ENCODE measurements at regions not wholly inside any gene's neighbourhood (a gene's known extent, or its start where the extent isn't known, plus 50 kb on each side); places are given as distances from the start of the nearest gene placed in this dataset.

DNA sequence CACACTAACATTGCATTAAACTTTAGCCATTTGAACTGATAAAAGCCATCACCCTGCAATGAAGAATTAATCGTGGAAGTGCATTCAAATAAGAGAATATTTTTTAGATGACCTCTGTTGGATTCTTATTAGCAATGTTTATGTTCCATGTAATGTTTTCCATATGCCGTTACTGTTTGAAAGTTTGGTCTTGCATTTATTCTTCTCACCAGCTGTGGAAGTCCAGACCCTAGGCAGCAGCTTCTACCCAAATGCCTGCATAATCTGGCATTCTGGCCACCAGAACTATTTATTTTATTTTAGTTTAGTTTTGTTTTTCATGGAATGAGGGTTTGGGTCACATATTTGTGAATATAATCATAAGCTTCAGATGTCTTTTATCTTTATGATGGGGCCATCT is 140.4 kb downstream of the SAMD5 start:
- intact Hi-C loops (cut with micrococcal nuclease) (no loop called here), dilution Hi-C loops (cut with HindIII; ENCODE audit: low sequenced_read_pairs, unreplicated experiment) (no loop called here), in situ Hi-C loops (cut with MboI; ENCODE audit: low sequenced_read_pairs) (no loop called here)
- peaks cover 15% of the 10 kb centered on the region for H3K4me1 ChIP-seq (ENCODE audit: control insufficient read depth, insufficient read depth, low read length)
- H3K23ac ChIP-seq (ENCODE audit: low read depth, low read length): no peak overlapping the region
- peak overlapping the region; percentile 57; the same call in 1 of the 2 replicates for H3K27ac ChIP-seq (ENCODE audit: insufficient read depth, low read length)
- H2BK20ac ChIP-seq (ENCODE audit: low read depth, low read length): no peak overlapping the region
- POLR2A ChIA-PET (ENCODE audit: unreplicated experiment): no interaction called here
- H3K4ac ChIP-seq (ENCODE audit: low read depth, low read length): no peak overlapping the region
- H3K9me3 ChIP-seq (ENCODE audit: control insufficient read depth, insufficient read depth, low read length): no peaks in the 10 kb centered on the region
- H2BK15ac ChIP-seq (ENCODE audit: low read depth, low read length): no peak overlapping the region
- H2AK9ac ChIP-seq (replicated peaks; ENCODE audit: low read depth, low read length, poor library complexity): no peak overlapping the region
- H2AK5ac ChIP-seq (ENCODE audit: low read depth, low read length): no peak overlapping the region
- no peak overlapping the region for H4K5ac ChIP-seq (ENCODE audit: low read depth, low read length)
- H3K27me3 ChIP-seq (ENCODE audit: control insufficient read depth, insufficient read depth, low read length): no peaks in the 10 kb centered on the region
- DNase-seq (peak; percentile 81), ATAC-seq (ENCODE audit: low read depth) (peak; percentile 75)
- H3K14ac ChIP-seq (replicated peaks; ENCODE audit: low read depth, low read length): no peak overlapping the region
- H4K91ac ChIP-seq (ENCODE audit: insufficient read depth, low read depth, low read length): no peak overlapping the region
- H3K36me3 ChIP-seq (ENCODE audit: control insufficient read depth, insufficient read depth, low read length): no peaks in the 10 kb centered on the region
- 0 out of 2 replicates have a peak, but pooled peaks cover 3% of the 10 kb centered on the region for H3K9me1 ChIP-seq (ENCODE audit: insufficient read depth, low read length)
- H3K18ac ChIP-seq (ENCODE audit: low read depth, low read length): no peak overlapping the region
- no peaks in the 10 kb centered on the region for H3K79me1 ChIP-seq (ENCODE audit: low read depth in 1 of 2, low read length in 2 of 2)
- no peak overlapping the region for H2BK120ac ChIP-seq (ENCODE audit: low read depth, low read length)
- H4K8ac ChIP-seq (ENCODE audit: low read depth in 2 of 2, low read length in 2 of 2): no peak overlapping the region
- no peak overlapping the region for H3K56ac ChIP-seq (ENCODE audit: extremely low read depth, insufficient read depth, low read length)
- H2BK5ac ChIP-seq (ENCODE audit: low read depth, low read length, poor library complexity, severe bottlenecking): no peak overlapping the region
- TF ChIP-seq, protein P1, sequence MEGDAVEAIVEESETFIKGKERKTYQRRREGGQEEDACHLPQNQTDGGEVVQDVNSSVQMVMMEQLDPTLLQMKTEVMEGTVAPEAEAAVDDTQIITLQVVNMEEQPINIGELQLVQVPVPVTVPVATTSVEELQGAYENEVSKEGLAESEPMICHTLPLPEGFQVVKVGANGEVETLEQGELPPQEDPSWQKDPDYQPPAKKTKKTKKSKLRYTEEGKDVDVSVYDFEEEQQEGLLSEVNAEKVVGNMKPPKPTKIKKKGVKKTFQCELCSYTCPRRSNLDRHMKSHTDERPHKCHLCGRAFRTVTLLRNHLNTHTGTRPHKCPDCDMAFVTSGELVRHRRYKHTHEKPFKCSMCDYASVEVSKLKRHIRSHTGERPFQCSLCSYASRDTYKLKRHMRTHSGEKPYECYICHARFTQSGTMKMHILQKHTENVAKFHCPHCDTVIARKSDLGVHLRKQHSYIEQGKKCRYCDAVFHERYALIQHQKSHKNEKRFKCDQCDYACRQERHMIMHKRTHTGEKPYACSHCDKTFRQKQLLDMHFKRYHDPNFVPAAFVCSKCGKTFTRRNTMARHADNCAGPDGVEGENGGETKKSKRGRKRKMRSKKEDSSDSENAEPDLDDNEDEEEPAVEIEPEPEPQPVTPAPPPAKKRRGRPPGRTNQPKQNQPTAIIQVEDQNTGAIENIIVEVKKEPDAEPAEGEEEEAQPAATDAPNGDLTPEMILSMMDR (conservative IDR thresholded peaks at IDR 0.05; ENCODE audit: low read depth, low read length): no peak
- TF ChIP-seq, protein P2, sequence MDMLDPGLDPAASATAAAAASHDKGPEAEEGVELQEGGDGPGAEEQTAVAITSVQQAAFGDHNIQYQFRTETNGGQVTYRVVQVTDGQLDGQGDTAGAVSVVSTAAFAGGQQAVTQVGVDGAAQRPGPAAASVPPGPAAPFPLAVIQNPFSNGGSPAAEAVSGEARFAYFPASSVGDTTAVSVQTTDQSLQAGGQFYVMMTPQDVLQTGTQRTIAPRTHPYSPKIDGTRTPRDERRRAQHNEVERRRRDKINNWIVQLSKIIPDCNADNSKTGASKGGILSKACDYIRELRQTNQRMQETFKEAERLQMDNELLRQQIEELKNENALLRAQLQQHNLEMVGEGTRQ (IDR thresholded peaks at IDR 0.05; ENCODE audit: low read depth, low read length): no peak
- TF ChIP-seq MAZ (IDR thresholded peaks at IDR 0.05; ENCODE audit: borderline replicate concordance, low read depth, low read length) (no peak), FOS (IDR thresholded peaks at IDR 0.05; ENCODE audit: low read depth, low read length) (no peak), MXI1 (IDR thresholded peaks at IDR 0.05; ENCODE audit: borderline replicate concordance, low read depth, low read length) (no peak), RAD21 (IDR thresholded peaks at IDR 0.05; ENCODE audit: low read length) (no peak), BHLHE40 (IDR thresholded peaks at IDR 0.05; ENCODE audit: low read depth, low read length) (no peak), NFE2L2 (IDR thresholded peaks at IDR 0.05; ENCODE audit: low read depth, low read length) (no peak)
- H4K20me1 ChIP-seq (ENCODE audit: insufficient read depth, low read length): no peaks in the 10 kb centered on the region
- H3K4me2 ChIP-seq (ENCODE audit: low read depth, low read length): no peak overlapping the region
- H3K9ac ChIP-seq (ENCODE audit: low read depth, low read length): no peak overlapping the region
- CTCF ChIA-PET: no interaction called here
- H2AFZ ChIP-seq (replicated peaks; ENCODE audit: low read length, poor library complexity): no peak overlapping the region
- no CpG with 5 or more reads among the region's 2 CpGs for WGBS, 2 experiments (ENCODE audit: extremely low coverage in 2 of 2, insufficient read length in 1 of 2)
- H3K4me3 ChIP-seq (ENCODE audit: insufficient read depth, low read depth, low read length): no peak overlapping the region
- no TSS peak for BruUV-seq (replicated peaks)

Measured in IMR-90 (cell line).